Left kidney (tissue), 1 donor: ENCODE measurements at regions not wholly inside any gene's neighbourhood (a gene's known extent, or its start where the extent isn't known, plus 50 kb on each side); places are given as distances from the start of the nearest gene placed in this dataset.
A peak's percentile ranks its signal among the peaks of the same experiment; 100 is the strongest.

ENCODE experiments used
- DNase-seq: peaks from one replicate; pipeline ENCODE4 v3.0.0-alpha.2; 2013

DNA sequence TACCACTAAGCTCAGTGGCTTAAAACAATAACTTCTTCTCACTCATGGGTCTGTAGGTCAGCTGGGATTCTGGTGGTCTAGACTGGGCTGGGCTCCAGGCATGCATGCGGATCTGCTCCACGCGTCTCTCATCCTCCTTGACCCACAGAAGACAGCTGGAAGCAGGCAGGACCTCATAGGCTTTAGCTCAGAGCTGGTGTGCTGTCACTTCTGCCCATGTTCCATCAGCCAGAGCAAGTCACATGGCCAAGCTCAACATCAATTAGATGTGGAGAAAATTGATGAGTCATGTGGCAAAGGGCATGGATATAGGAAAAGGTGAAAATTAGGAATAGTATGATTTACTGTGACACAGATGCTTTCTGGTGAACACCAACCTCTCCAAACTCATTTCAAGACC is 57.4 kb upstream of the PSMF1 start:
- no peak for DNase-seq

DNA sequence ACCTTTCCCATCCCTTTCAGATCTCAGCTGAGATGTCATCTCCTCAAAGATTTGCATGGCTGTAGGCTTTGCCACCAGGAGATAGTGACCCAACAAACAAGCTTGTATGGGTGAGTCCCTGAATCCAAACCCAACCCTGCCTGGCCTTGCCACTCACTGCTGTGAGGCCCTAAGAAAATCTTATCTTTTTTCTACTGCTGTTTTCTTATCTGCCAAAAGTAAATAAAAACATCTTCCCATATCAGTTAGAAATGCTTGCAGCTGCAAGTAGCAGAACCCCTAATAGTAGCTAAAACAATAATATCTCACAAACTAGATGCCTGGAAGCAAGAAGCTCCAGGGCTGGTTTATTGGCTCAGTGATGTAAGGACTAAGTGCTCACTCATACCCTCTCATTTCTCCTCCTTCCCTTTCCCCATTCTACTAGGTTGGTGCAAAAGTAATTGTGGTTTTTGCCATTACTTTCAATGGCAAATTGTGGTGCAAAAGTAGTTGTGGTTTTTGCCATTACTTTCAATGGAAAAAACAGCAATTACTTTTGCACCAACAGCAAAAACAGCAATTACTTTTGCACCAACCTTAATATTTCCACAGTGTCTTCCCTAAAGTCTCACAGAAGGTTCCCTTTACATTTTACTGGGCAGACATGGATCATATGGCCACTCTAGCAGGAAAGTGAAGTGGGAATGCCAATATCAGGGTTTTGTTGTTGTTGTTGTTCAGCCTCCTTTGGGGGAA is 56.7 kb upstream of the PSMF1 start:
- no peak for DNase-seq

DNA sequence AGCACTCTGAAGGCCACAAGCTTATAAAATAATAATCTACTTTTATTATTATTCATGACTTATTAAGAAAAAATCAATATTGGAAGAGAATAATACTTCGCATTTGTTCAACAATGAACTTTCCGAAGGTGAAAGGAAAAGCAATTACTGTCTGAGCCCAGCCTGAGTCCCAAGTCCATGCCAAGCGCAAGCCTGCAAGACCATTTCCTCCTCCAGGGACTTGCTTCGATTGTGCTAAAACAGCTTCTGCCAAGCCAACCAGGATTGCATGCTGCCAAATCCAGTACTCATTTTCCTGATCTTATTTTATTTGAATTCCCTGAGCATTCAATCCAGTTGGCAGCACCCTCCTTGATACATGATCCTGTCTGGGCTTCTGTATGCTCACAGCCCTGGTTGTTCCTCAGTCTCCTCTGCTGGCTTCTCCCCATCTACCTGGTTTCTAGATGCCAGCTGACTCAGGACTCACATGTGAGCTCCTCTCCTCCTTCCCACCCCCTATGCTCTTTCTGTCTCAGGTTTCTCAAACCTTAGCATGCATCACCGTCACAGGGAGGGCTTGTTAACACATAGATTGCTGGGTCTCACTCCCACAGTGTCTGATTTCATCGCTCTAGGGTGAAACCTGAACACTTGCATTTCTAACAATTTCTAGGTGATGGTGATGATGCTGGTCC is 55.9 kb upstream of the PSMF1 start:
- DNase-seq = peak; percentile 28
